ENCODE measurements at regions not wholly inside any gene's neighbourhood (a gene's known extent, or its start where the extent isn't known, plus 50 kb on each side); places are given as distances from the start of the nearest gene placed in this dataset.

GRCh38 chr4:181601103-181601502, 642.1 kb upstream of the TENM3 start:
- in situ Hi-C loops (cut with MboI; ENCODE audit: low sequenced_read_pairs), result no loop called here
- H3K27me3 ChIP-seq (ENCODE audit: control insufficient read depth, insufficient read depth, low read length), result no peaks in the 10 kb centered on the region
- H3K36me3 ChIP-seq (ENCODE audit: control insufficient read depth, insufficient read depth, low read length), result no peaks in the 10 kb centered on the region
- H4K20me1 ChIP-seq (ENCODE audit: insufficient read depth, low read length), result no peaks in the 10 kb centered on the region
- H3K9me1 ChIP-seq (ENCODE audit: insufficient read depth, low read length), result no peaks in the 10 kb centered on the region
- no peak overlapping the region for H2AK5ac ChIP-seq (ENCODE audit: low read depth, low read length)
- no peak overlapping the region for H3K56ac ChIP-seq (ENCODE audit: extremely low read depth, insufficient read depth, low read length)
- no peak overlapping the region for H4K5ac ChIP-seq (ENCODE audit: low read depth, low read length)
- H3K18ac ChIP-seq (ENCODE audit: low read depth, low read length), result no peak overlapping the region
- no CpG with 5 or more reads among the region's 2 CpGs for WGBS, 2 experiments (ENCODE audit: extremely low coverage in 2 of 2, insufficient read length in 1 of 2)
- H3K9ac ChIP-seq (ENCODE audit: low read depth, low read length), result no peak overlapping the region
- no peaks in the 10 kb centered on the region for H3K4me1 ChIP-seq (ENCODE audit: control insufficient read depth, insufficient read depth, low read length)
- no peak overlapping the region for H3K23ac ChIP-seq (ENCODE audit: low read depth, low read length)
- ChIA-PET CTCF (interaction anchor here (0.6 kb wide), 1 partner anchor 799 kb away, joined by 3 read pairs; no protein-coding TSS in a partner anchor), POLR2A (ENCODE audit: unreplicated experiment) (no interaction called here)
- H4K8ac ChIP-seq (ENCODE audit: low read depth in 2 of 2, low read length in 2 of 2), result no peak overlapping the region
- BruUV-seq (replicated peaks), result no TSS peak
- no peak overlapping the region for H3K4ac ChIP-seq (ENCODE audit: low read depth, low read length)
- H2BK120ac ChIP-seq (ENCODE audit: low read depth, low read length), result no peak overlapping the region
- no peak overlapping the region for H3K4me2 ChIP-seq (ENCODE audit: low read depth, low read length)
- H2AK9ac ChIP-seq (replicated peaks; ENCODE audit: low read depth, low read length, poor library complexity), result no peak overlapping the region
- H3K79me1 ChIP-seq (ENCODE audit: low read depth in 1 of 2, low read length in 2 of 2), result no peaks in the 10 kb centered on the region
- H2BK5ac ChIP-seq (ENCODE audit: low read depth, low read length, poor library complexity, severe bottlenecking), result no peak overlapping the region
- no peak overlapping the region for H2AFZ ChIP-seq (replicated peaks; ENCODE audit: low read length, poor library complexity)
- dilution Hi-C loops (cut with HindIII; ENCODE audit: low sequenced_read_pairs, unreplicated experiment), result no loop called here
- TF ChIP-seq MAFK (IDR thresholded peaks at IDR 0.05; ENCODE audit: low read depth, low read length) (no peak), BHLHE40 (IDR thresholded peaks at IDR 0.05; ENCODE audit: low read depth, low read length) (no peak), NFE2L2 (IDR thresholded peaks at IDR 0.05; ENCODE audit: low read depth, low read length) (no peak), RCOR1 (IDR thresholded peaks at IDR 0.05; ENCODE audit: insufficient replicate concordance, low read length) (no peak), MXI1 (IDR thresholded peaks at IDR 0.05; ENCODE audit: borderline replicate concordance, low read depth, low read length) (no peak), FOS (IDR thresholded peaks at IDR 0.05; ENCODE audit: low read depth, low read length) (no peak), CEBPB (IDR thresholded peaks at IDR 0.05; ENCODE audit: low read depth, low read length) (no peak), CTCF (conservative IDR thresholded peaks at IDR 0.05; ENCODE audit: low read depth, low read length) (no peak), SMC3 (IDR thresholded peaks at IDR 0.05; ENCODE audit: low read depth, low read length) (no peak)
- no peak for DNase-seq
- H2BK15ac ChIP-seq (ENCODE audit: low read depth, low read length), result no peak overlapping the region
- ATAC-seq (ENCODE audit: low read depth), result no peak
- no peak overlapping the region for H3K4me3 ChIP-seq (ENCODE audit: insufficient read depth, low read depth, low read length)
- no peak overlapping the region for H3K27ac ChIP-seq (ENCODE audit: insufficient read depth, low read length)
- H3K9me3 ChIP-seq (ENCODE audit: control insufficient read depth, insufficient read depth, low read length), result no peaks in the 10 kb centered on the region
- no peak overlapping the region for H4K91ac ChIP-seq (ENCODE audit: insufficient read depth, low read depth, low read length)
- intact Hi-C loops (cut with micrococcal nuclease), result no loop called here
- no peak overlapping the region for H3K14ac ChIP-seq (replicated peaks; ENCODE audit: low read depth, low read length)
- no peak overlapping the region for H2BK20ac ChIP-seq (ENCODE audit: low read depth, low read length)

All from IMR-90 (cell line).